Uterus (tissue), 3 donors: ENCODE measurements at regions not wholly inside any gene's neighbourhood (a gene's known extent, or its start where the extent isn't known, plus 50 kb on each side); places are given as distances from the start of the nearest gene placed in this dataset.

Experiments
- DNase-seq, 2 donors: peaks; one replicate each; pipeline ENCODE4 v3.0.0-alpha.2; 2019 to 2020
- H3K27ac ChIP-seq, 2 donors: fragments of 200-600 bp; sonication (generic); 1 replicate in 1 of 2; 2 replicates in 1 of 2; pipeline ENCODE4 v1.5.1; 2016 to 2018
- H3K27me3 ChIP-seq, 2 donors: fragments of 200-600 bp; sonication (generic); one replicate each; pipeline ENCODE4 v1.5.1; 2018 to 2019; ENCODE audit warnings: control low read depth in 1 of 2
- H3K36me3 ChIP-seq, 2 donors: fragments of 200-600 bp; sonication (generic); one replicate each; pipeline ENCODE4 v1.5.1; 2019; ENCODE audit warnings: control low read depth in 1 of 2
- H3K4me1 ChIP-seq, 2 donors: fragments of 200-600 bp; sonication (generic); one replicate each; pipeline ENCODE4 v1.5.1; 2018 to 2019; ENCODE audit warnings: control low read depth in 1 of 2
- H3K4me3 ChIP-seq, 2 donors: fragments of 200-600 bp; sonication (generic); 1 replicate in 1 of 2; 2 replicates in 1 of 2; pipeline ENCODE4 v1.5.1; 2018 to 2019; ENCODE audit warnings: mild to moderate bottlenecking in 1 of 2
- H3K9me3 ChIP-seq, 2 donors: fragments of 200-600 bp; sonication (generic); one replicate each; pipeline ENCODE4 v1.5.1; 2019; ENCODE audit warnings: control low read depth in 1 of 2
- CTCF ChIP-seq, 4 experiments: fragments of 200-600 bp in 2 of 4; fragments of 450-650 bp in 2 of 4; sonication (generic) in 2 of 4; IDR thresholded peaks; one replicate each; pipeline ENCODE4 v1.5.1; 2016 to 2019; ENCODE audit warnings: antibody characterized with exemption in 4 of 4, mild to moderate bottlenecking in 2 of 4, moderate library complexity in 1 of 4
- POLR2A ChIP-seq, 2 donors: fragments of 450-650 bp; IDR thresholded peaks; one replicate each; pipeline ENCODE4 v1.6.1; 2016; ENCODE audit warnings: antibody characterized with exemption in 2 of 2, mild to moderate bottlenecking in 1 of 2, moderate library complexity in 1 of 2
- intact Hi-C: fragments of 100-400 bp; cut with DNase I; formaldehyde crosslinking; loops from one replicate; pipeline ENCODE4 v1.15.1; 2023; ENCODE audit warnings: low total_unique reads
- donor health status: DM: yes; HTN: yes; CAD: no.

DNA sequence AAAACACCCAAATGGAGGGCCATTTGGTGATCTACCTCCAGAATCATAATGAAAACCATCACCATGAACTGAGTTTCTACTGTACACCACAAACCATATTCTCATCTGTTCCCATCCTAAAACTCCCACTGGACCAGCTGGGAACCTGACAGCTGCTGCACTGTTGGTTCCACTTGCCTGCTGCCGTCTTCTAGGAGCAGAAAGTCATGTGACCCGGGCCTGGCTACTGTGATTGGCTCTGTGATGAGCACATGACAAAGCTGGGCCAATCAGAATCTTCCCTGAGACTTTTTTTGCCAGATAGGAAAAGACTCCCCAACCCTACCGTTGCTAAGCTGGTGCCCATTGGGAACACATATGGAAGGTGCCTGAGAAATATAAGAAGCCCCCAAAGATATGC, 264.2 kb downstream of the MRTFB start:
- no peaks in the 10 kb centered on the region for H3K9me3 ChIP-seq
- H3K27me3 ChIP-seq = no peaks in the 10 kb centered on the region
- no peaks in the 10 kb centered on the region for H3K4me1 ChIP-seq
- no peaks in the 10 kb centered on the region for H3K36me3 ChIP-seq
- no peak for DNase-seq
- no peak overlapping the region for H3K27ac ChIP-seq
- intact Hi-C loops = no loop called here
- no peak for TF ChIP-seq CTCF (IDR thresholded peaks at IDR 0.05)
- no peak for TF ChIP-seq POLR2A (IDR thresholded peaks at IDR 0.05)
- H3K4me3 ChIP-seq = no peak overlapping the region

- H3K36me3 ChIP-seq = no peaks in the 10 kb centered on the region
- no peaks in the 10 kb centered on the region for H3K27me3 ChIP-seq
- no peaks in the 10 kb centered on the region for H3K9me3 ChIP-seq
- no peak overlapping the region for H3K27ac ChIP-seq
- no peak for DNase-seq
- no peaks in the 10 kb centered on the region for H3K4me1 ChIP-seq
- TF ChIP-seq POLR2A (IDR thresholded peaks at IDR 0.05) (no peak), CTCF (IDR thresholded peaks at IDR 0.05) (no peak)
- intact Hi-C loops = no loop called here
- no peak overlapping the region for H3K4me3 ChIP-seq
These were observed 263.4 kb downstream of the MRTFB start for GRCh38 chr16:14334366-14335080.

- no peaks in the 10 kb centered on the region for H3K9me3 ChIP-seq
- no peak overlapping the region for H3K27ac ChIP-seq
- H3K27me3 ChIP-seq = no peaks in the 10 kb centered on the region
- no peaks in the 10 kb centered on the region for H3K36me3 ChIP-seq
- intact Hi-C loops = no loop called here
- H3K4me3 ChIP-seq = no peak overlapping the region
- no peak for DNase-seq
- TF ChIP-seq POLR2A (IDR thresholded peaks at IDR 0.05) = no peak
- no peak for TF ChIP-seq CTCF (IDR thresholded peaks at IDR 0.05)
- H3K4me1 ChIP-seq = no peaks in the 10 kb centered on the region
These were observed 262.2 kb downstream of the MRTFB start for GRCh38 chr16:14333361-14333760.

GRCh38 chr16:14331020-14331419, 259.9 kb downstream of the MRTFB start:
- TF ChIP-seq CTCF (IDR thresholded peaks at IDR 0.05) = no peak
- Histone ChIP-seq H3K4me3 (no peak overlapping the region), H3K27ac (no peak overlapping the region), H3K27me3 (no peaks in the 10 kb centered on the region), H3K36me3 (no peaks in the 10 kb centered on the region), H3K9me3 (no peaks in the 10 kb centered on the region), H3K4me1 (no peaks in the 10 kb centered on the region)
- DNase-seq = no peak
- intact Hi-C loops = no loop called here

DNA sequence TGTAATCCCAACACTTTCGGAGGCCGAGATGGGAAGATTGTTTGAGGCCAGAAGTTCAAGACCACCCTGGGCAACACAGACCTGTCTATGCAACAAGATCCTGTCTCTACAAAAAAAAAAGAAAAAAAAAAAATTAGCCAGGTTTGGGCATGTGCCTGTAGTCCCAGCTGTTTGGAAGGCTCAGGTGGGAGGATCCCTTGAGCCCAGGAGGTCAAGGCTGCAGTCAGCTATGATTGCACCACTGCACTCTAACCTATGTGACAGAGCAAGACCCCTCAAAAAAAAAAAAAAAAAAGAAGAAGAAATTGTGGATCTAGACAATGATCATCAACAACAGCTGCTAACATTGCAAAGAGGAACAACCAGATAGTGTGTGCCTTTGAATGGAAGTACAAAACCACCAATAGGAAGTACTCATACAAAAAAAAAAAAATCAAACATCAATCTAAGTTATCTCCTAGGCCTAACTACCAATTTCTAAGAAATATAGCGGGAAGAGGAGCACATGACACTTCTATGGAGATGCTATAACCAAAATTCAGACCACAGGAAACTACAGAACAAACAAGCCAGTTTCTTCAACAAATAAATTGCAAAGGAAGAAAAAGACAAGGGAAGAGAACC, 258.7 kb downstream of the MRTFB start:
- DNase-seq = no peak
- Histone ChIP-seq H3K36me3 (no peaks in the 10 kb centered on the region), H3K4me1 (no peaks in the 10 kb centered on the region), H3K27me3 (no peaks in the 10 kb centered on the region), H3K4me3 (no peak overlapping the region), H3K27ac (no peak overlapping the region), H3K9me3 (no peaks in the 10 kb centered on the region)
- intact Hi-C loops = no loop called here
- no peak for TF ChIP-seq POLR2A (IDR thresholded peaks at IDR 0.05)
- no peak for TF ChIP-seq CTCF (IDR thresholded peaks at IDR 0.05)
